Testis (tissue), 2 donors: ENCODE measurements at regions not wholly inside any gene's neighbourhood (a gene's known extent, or its start where the extent isn't known, plus 50 kb on each side); places are given as distances from the start of the nearest gene placed in this dataset.

ENCODE experiments used
- CTCF ChIP-seq, 3 experiments: fragments of 450-650 bp in 2 of 3; fragments of 200-600 bp in 1 of 3; sonication (generic) in 1 of 3; IDR thresholded peaks; one replicate each; pipeline ENCODE4 v1.5.1; 2016 to 2019; ENCODE audit warnings: antibody characterized with exemption in 3 of 3, mild to moderate bottlenecking in 2 of 3, moderate library complexity in 1 of 3
- POLR2A ChIP-seq: fragments of 450-650 bp; IDR thresholded peaks from one replicate; pipeline ENCODE4 v1.6.1; 2017; ENCODE audit warnings: antibody characterized with exemption, mild to moderate bottlenecking, moderate library complexity

DNA sequence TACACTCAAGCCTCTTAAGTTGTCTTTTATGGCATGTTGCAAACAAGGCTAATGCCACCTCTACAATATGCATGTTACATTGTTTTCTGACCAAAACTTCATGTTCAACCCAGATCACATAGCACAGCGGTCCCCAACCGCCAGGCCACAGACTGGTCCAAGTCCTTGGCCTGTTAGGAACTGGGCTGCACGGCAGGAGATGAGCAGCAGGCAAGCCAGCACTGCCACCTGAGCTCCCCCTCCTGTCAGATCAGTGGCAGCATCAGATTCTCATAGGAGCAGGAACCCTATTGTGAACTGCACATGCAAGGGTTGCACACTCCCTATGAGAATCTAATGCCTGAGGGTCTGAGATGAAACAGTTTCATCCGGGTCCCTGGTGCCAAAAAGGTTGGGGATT, 324.8 kb upstream of the CHAC2 start:
- TF ChIP-seq CTCF (IDR thresholded peaks at IDR 0.05), result no peak
- no peak for TF ChIP-seq POLR2A
